Spinal cord (tissue), 9 donors: ENCODE measurements at regions not wholly inside any gene's neighbourhood (a gene's known extent, or its start where the extent isn't known, plus 50 kb on each side); places are given as distances from the start of the nearest gene placed in this dataset.
"Not testable (repeated sequence)": the region's sequence is repeated elsewhere in the genome, so short reads cannot be mapped to it uniquely, and the experiment has no call there.

ENCODE experiments used
- DNase-seq, 6 donors: peaks; one replicate each; pipeline versions ENCODE4 v3.0.0 to v3.0.0-alpha.2; 2013 to 2015; ENCODE audit warnings: low spot score in 6 of 6, low read depth in 4 of 6
- H3K27ac ChIP-seq: one replicate; pipeline ENCODE4 v1.5.1; 2013; ENCODE audit warnings: low read depth, low read length, control low read depth
- H3K27me3 ChIP-seq: one replicate; pipeline ENCODE4 v1.6.1; 2013; ENCODE audit warnings: low read length; ENCODE audit not compliant: control insufficient read depth, insufficient read depth
- H3K36me3 ChIP-seq: one replicate; pipeline ENCODE4 v1.6.1; 2013; ENCODE audit warnings: low read length; ENCODE audit not compliant: control insufficient read depth, insufficient read depth
- H3K4me1 ChIP-seq: one replicate; pipeline ENCODE4 v1.6.1; 2013; ENCODE audit warnings: low read length; ENCODE audit not compliant: control insufficient read depth, insufficient read depth
- H3K4me3 ChIP-seq: one replicate; pipeline ENCODE4 v1.5.1; 2013; ENCODE audit warnings: low read depth, low read length, control low read depth
- H3K9me3 ChIP-seq: one replicate; pipeline ENCODE4 v1.6.1; 2013; ENCODE audit warnings: low read length; ENCODE audit not compliant: control insufficient read depth, insufficient read depth
- WGBS: methylation state at CpG from one replicate; pipeline ENCODE4 v1.1.5; 2013; ENCODE audit warnings: missing lambda C conversion rate; ENCODE audit not compliant: insufficient coverage; 5-methylcytosine and 5-hydroxymethylcytosine counted together
- donor health status: healthy.

GRCh38 chr7:119096683-119097082 is 872.2 kb downstream of the ANKRD7 start:
- no peaks in the 10 kb centered on the region for H3K9me3 ChIP-seq
- no peaks in the 10 kb centered on the region for H3K36me3 ChIP-seq
- WGBS, result no CpG with 5 or more reads among the region's 3 CpGs
- DNase-seq, result no peak
- H3K4me3 ChIP-seq, result no peak overlapping the region
- no peaks in the 10 kb centered on the region for H3K27me3 ChIP-seq
- H3K27ac ChIP-seq, result no peak overlapping the region
- H3K4me1 ChIP-seq, result no peaks in the 10 kb centered on the region

- H3K4me3 ChIP-seq, H3K27me3 ChIP-seq, H3K9me3 ChIP-seq, H3K36me3 ChIP-seq, DNase-seq, H3K4me1 ChIP-seq, H3K27ac ChIP-seq: not testable (repeated sequence)
- 61% methylated on average over 2 of the region's 4 CpGs for WGBS
Observed at GRCh38 chr7:119100611-119101258, 876.2 kb downstream of the ANKRD7 start.

- WGBS, result no CpG with 5 or more reads among the region's 1 CpG
- H3K27me3 ChIP-seq, result no peaks in the 10 kb centered on the region
- no peaks in the 10 kb centered on the region for H3K36me3 ChIP-seq
- H3K4me3 ChIP-seq, result no peak overlapping the region
- H3K27ac ChIP-seq, result no peak overlapping the region
- no peaks in the 10 kb centered on the region for H3K4me1 ChIP-seq
- no peaks in the 10 kb centered on the region for H3K9me3 ChIP-seq
- DNase-seq, result no peak
Observed at GRCh38 chr7:119102291-119102690, 877.8 kb downstream of the ANKRD7 start.

GRCh38 chr7:119105381-119105780 is 880.9 kb downstream of the ANKRD7 start:
- Histone ChIP-seq H3K36me3 (no peaks in the 10 kb centered on the region), H3K27me3 (no peaks in the 10 kb centered on the region), H3K4me1 (no peaks in the 10 kb centered on the region), H3K9me3 (no peaks in the 10 kb centered on the region), H3K4me3 (no peak overlapping the region), H3K27ac (no peak overlapping the region)
- DNase-seq, result no peak
- WGBS, result 100% methylated on average over 1 of the region's 1 CpG

GRCh38 chr7:119123326-119123725 is 898.8 kb downstream of the ANKRD7 start:
- H3K4me1 ChIP-seq, result no peaks in the 10 kb centered on the region
- DNase-seq, result no peak
- no peak overlapping the region for H3K4me3 ChIP-seq
- H3K27me3 ChIP-seq, result no peaks in the 10 kb centered on the region
- no peak overlapping the region for H3K27ac ChIP-seq
- no peaks in the 10 kb centered on the region for H3K9me3 ChIP-seq
- 92% methylated on average over 7 of the region's 8 CpGs for WGBS
- H3K36me3 ChIP-seq, result no peaks in the 10 kb centered on the region

- DNase-seq, result no peak
- WGBS, result no CpG with 5 or more reads among the region's 3 CpGs
- Histone ChIP-seq H3K36me3 (no peaks in the 10 kb centered on the region), H3K9me3 (no peaks in the 10 kb centered on the region), H3K4me3 (no peak overlapping the region), H3K4me1 (no peaks in the 10 kb centered on the region), H3K27me3 (no peaks in the 10 kb centered on the region), H3K27ac (no peak overlapping the region)
Observed at GRCh38 chr7:119127706-119128105, 903.2 kb downstream of the ANKRD7 start.

- H3K36me3 ChIP-seq, result no peaks in the 10 kb centered on the region
- H3K4me3 ChIP-seq, result no peak overlapping the region
- no peaks in the 10 kb centered on the region for H3K27me3 ChIP-seq
- H3K4me1 ChIP-seq, result no peaks in the 10 kb centered on the region
- DNase-seq, result peak in 1 of 6 donors; percentile 79
- no peak overlapping the region for H3K27ac ChIP-seq
- H3K9me3 ChIP-seq, result no peaks in the 10 kb centered on the region
Observed at GRCh38 chr7:119132436-119132835, 907.9 kb downstream of the ANKRD7 start.

- H3K36me3 ChIP-seq, result no peaks in the 10 kb centered on the region
- WGBS, result no CpG with 5 or more reads among the region's 1 CpG
- H3K4me3 ChIP-seq, result no peak overlapping the region
- H3K4me1 ChIP-seq, result no peaks in the 10 kb centered on the region
- H3K9me3 ChIP-seq, result peaks cover 7% of the 10 kb centered on the region
- no peaks in the 10 kb centered on the region for H3K27me3 ChIP-seq
- H3K27ac ChIP-seq, result no peak overlapping the region
- DNase-seq, result no peak
Observed at GRCh38 chr7:119167431-119167830, 942.9 kb downstream of the ANKRD7 start.

- Histone ChIP-seq H3K4me1 (peaks cover 3% of the 10 kb centered on the region), H3K27ac (no peak overlapping the region), H3K4me3 (no peak overlapping the region), H3K9me3 (peaks cover 2% of the 10 kb centered on the region), H3K27me3 (no peaks in the 10 kb centered on the region), H3K36me3 (no peaks in the 10 kb centered on the region)
- WGBS, result 84% methylated on average over 3 of the region's 5 CpGs
- DNase-seq, result peak in 1 of 6 donors; percentile 20
Observed at GRCh38 chr7:119172043-119172442, 947.5 kb downstream of the ANKRD7 start.

- no peak overlapping the region for H3K4me3 ChIP-seq
- no peaks in the 10 kb centered on the region for H3K36me3 ChIP-seq
- 0% methylated on average over 2 of the region's 6 CpGs for whole genome bisulfite sequencing
- DNase-seq, result peak; percentile 62 to 95 (median 72)
- no peak overlapping the region for H3K27ac ChIP-seq
- no peaks in the 10 kb centered on the region for H3K9me3 ChIP-seq
- no peaks in the 10 kb centered on the region for H3K27me3 ChIP-seq
- peaks cover 3% of the 10 kb centered on the region for H3K4me1 ChIP-seq
Observed at GRCh38 chr7:119175911-119176627, 951.6 kb downstream of the ANKRD7 start.
